ENCODE measurements at regions not wholly inside any gene's neighbourhood (a gene's known extent, or its start where the extent isn't known, plus 50 kb on each side); places are given as distances from the start of the nearest gene placed in this dataset.

GRCh38 chr7:115350764-115351163 is 428.9 kb downstream of the MDFIC start:
- Mint-ChIP-seq H3K9me3 (no peaks in the 10 kb centered on the region), H3K4me1 (ENCODE audit: low read depth) (no peaks in the 10 kb centered on the region), H3K27me3 (peaks cover 2% of the 10 kb centered on the region), H3K4me3 (no peak overlapping the region), H3K36me3 (ENCODE audit: low read depth) (no peaks in the 10 kb centered on the region), H3K27ac (no peak overlapping the region)
- ATAC-seq (no peak), DNase-seq (no peak)
- intact Hi-C loops (cut with micrococcal nuclease) = no loop called here
- POLR2A ChIA-PET = no interaction called here
- no peak for TF ChIP-seq CTCF (IDR thresholded peaks at IDR 0.05)
- CTCF ChIA-PET = no interaction called here

- no peak for ATAC-seq
- no peak overlapping the region for H3K27ac Mint-ChIP-seq
- CTCF ChIA-PET = no interaction called here
- no peak overlapping the region for H3K4me3 Mint-ChIP-seq
- POLR2A ChIA-PET = no interaction called here
- H3K27me3 Mint-ChIP-seq = peaks cover 2% of the 10 kb centered on the region
- DNase-seq = no peak
- intact Hi-C loops (cut with micrococcal nuclease) = no loop called here
- no peaks in the 10 kb centered on the region for H3K9me3 Mint-ChIP-seq
- H3K36me3 Mint-ChIP-seq (ENCODE audit: low read depth) = no peaks in the 10 kb centered on the region
- TF ChIP-seq CTCF (IDR thresholded peaks at IDR 0.05) = no peak
- no peaks in the 10 kb centered on the region for H3K4me1 Mint-ChIP-seq (ENCODE audit: low read depth)
Observed at GRCh38 chr7:115349635-115350034, 427.7 kb downstream of the MDFIC start.

GRCh38 chr7:115346685-115347084 is 424.8 kb downstream of the MDFIC start:
- intact Hi-C loops (cut with micrococcal nuclease) = no loop called here
- no peak overlapping the region for H3K4me3 Mint-ChIP-seq
- ATAC-seq (no peak), DNase-seq (no peak)
- no peak for TF ChIP-seq CTCF (IDR thresholded peaks at IDR 0.05)
- no peaks in the 10 kb centered on the region for H3K4me1 Mint-ChIP-seq (ENCODE audit: low read depth)
- H3K27me3 Mint-ChIP-seq = peaks cover 2% of the 10 kb centered on the region
- H3K9me3 Mint-ChIP-seq = no peaks in the 10 kb centered on the region
- CTCF ChIA-PET = no interaction called here
- no peak overlapping the region for H3K27ac Mint-ChIP-seq
- POLR2A ChIA-PET = no interaction called here
- H3K36me3 Mint-ChIP-seq (ENCODE audit: low read depth) = no peaks in the 10 kb centered on the region

- peak; percentile 34 for TF ChIP-seq CTCF (IDR thresholded peaks at IDR 0.05)
- no peaks in the 10 kb centered on the region for H3K36me3 Mint-ChIP-seq (ENCODE audit: low read depth)
- intact Hi-C loops (cut with micrococcal nuclease) = no loop called here
- peak; percentile 17 for ATAC-seq
- ChIA-PET POLR2A (no interaction called here), CTCF (interaction anchor here (1.0 to 1.2 kb wide), 2 partner anchors 15 to 519 kb away, joined by 3 to 4 read pairs; no protein-coding TSS in a partner anchor)
- H3K27me3 Mint-ChIP-seq = peaks cover 4% of the 10 kb centered on the region
- no peak overlapping the region for H3K4me3 Mint-ChIP-seq
- no peak overlapping the region for H3K27ac Mint-ChIP-seq
- no peaks in the 10 kb centered on the region for H3K9me3 Mint-ChIP-seq
- no peaks in the 10 kb centered on the region for H3K4me1 Mint-ChIP-seq (ENCODE audit: low read depth)
- DNase-seq = no peak
Observed at GRCh38 chr7:115340828-115341227, 418.9 kb downstream of the MDFIC start.

- Mint-ChIP-seq H3K4me3 (no peak overlapping the region), H3K27me3 (peaks cover 4% of the 10 kb centered on the region), H3K27ac (no peak overlapping the region), H3K9me3 (no peaks in the 10 kb centered on the region), H3K4me1 (ENCODE audit: low read depth) (no peaks in the 10 kb centered on the region), H3K36me3 (ENCODE audit: low read depth) (no peaks in the 10 kb centered on the region)
- intact Hi-C loops (cut with micrococcal nuclease) = no loop called here
- POLR2A ChIA-PET = no interaction called here
- DNase-seq = no peak
- no peak for TF ChIP-seq CTCF (IDR thresholded peaks at IDR 0.05)
- ATAC-seq = no peak
- CTCF ChIA-PET = no interaction called here
Observed at GRCh38 chr7:115338016-115338415, 416.1 kb downstream of the MDFIC start.
